Sigmoid colon (tissue), 6 donors: ENCODE measurements at regions not wholly inside any gene's neighbourhood (a gene's known extent, or its start where the extent isn't known, plus 50 kb on each side); places are given as distances from the start of the nearest gene placed in this dataset.

Source experiments
- DNase-seq: peaks from one replicate; pipeline ENCODE4 v3.0.0-alpha.2; 2019
- H3K27ac ChIP-seq, 4 donors: fragments of 200-600 bp; sonication (generic); one replicate each; pipeline ENCODE4 v1.5.1; 2016 to 2019; ENCODE audit warnings: mild to moderate bottlenecking in 1 of 4
- H3K27me3 ChIP-seq, 3 donors: fragments of 200-600 bp; sonication (generic); one replicate each; pipeline ENCODE4 v1.5.1; 2019; ENCODE audit warnings: mild to moderate bottlenecking in 1 of 3
- H3K36me3 ChIP-seq, 4 donors: fragments of 200-600 bp; sonication (generic); one replicate each; pipeline ENCODE4 v1.5.1; 2016 to 2019
- H3K4me1 ChIP-seq, 4 donors: fragments of 200-600 bp; sonication (generic); one replicate each; pipeline ENCODE4 v1.5.1; 2017 to 2019
- H3K4me3 ChIP-seq, 4 donors: fragments of 200-600 bp; sonication (generic); one replicate each; pipeline ENCODE4 v1.5.1; 2017 to 2019; ENCODE audit warnings: mild to moderate bottlenecking in 2 of 4, moderate library complexity in 1 of 4
- H3K9me3 ChIP-seq, 4 donors: fragments of 200-600 bp in 3 of 4; sonication (generic) in 3 of 4; one replicate each; pipeline versions ENCODE4 v1.5.1 to v1.6.1; 2013 to 2019
- CTCF ChIP-seq, 4 experiments: fragments of 450-650 bp in 3 of 4; fragments of 200-600 bp in 1 of 4; IDR thresholded peaks; one replicate each; pipeline ENCODE4 v1.5.1; 2016 to 2019; ENCODE audit warnings: antibody characterized with exemption in 4 of 4, mild to moderate bottlenecking in 3 of 4, moderate library complexity in 2 of 4
- EP300 ChIP-seq, 4 donors: sonication (generic); formaldehyde crosslinking; IDR thresholded peaks; one replicate each; pipeline ENCODE4 v1.6.1; 2017; ENCODE audit warnings: antibody characterized with exemption in 4 of 4
- POLR2A ChIP-seq, 2 donors: fragments of 450-650 bp; IDR thresholded peaks; one replicate each; pipeline ENCODE4 v1.6.1; 2016; ENCODE audit warnings: antibody characterized with exemption in 2 of 2, mild to moderate bottlenecking in 2 of 2, moderate library complexity in 2 of 2
- POLR2AphosphoS5 ChIP-seq, 4 donors: sonication (generic); formaldehyde crosslinking; IDR thresholded peaks; one replicate each; pipeline ENCODE4 v1.6.1; 2017; ENCODE audit warnings: antibody characterized with exemption in 4 of 4
- WGBS, 2 donors: extraction: QIAGEN DNeasy Blood & Tissue Kit; methylation state at CpG; one replicate each; pipeline ENCODE4 v1.1.7; 2013; 5-methylcytosine and 5-hydroxymethylcytosine counted together
- intact Hi-C: fragments of 100-400 bp; cut with DNase I; formaldehyde crosslinking; loops from one replicate; pipeline ENCODE4 v1.15.1; 2023
- donor health status: healthy with polysubstance abuse.
- donor health status: healthy.

DNA sequence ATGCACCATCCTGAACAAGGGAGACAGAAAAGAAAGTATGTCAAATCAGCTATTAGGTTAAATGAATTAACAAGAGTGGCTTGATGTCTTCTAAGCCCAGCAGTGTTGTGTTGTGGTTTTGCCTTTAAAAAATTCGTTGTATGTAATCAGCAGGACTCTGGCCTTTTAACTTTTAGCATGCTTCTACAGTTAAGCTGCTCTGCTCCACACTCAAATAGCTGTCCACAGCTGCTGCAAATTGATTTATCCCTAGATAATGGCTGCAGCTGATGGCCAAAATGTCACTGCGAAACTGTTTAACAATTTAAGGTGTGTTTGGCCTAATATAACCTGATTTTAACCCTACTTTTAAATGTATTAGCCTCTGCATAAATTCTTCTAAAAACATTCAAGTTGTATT lies 85.8 kb downstream of the CXXC4 start:
- WGBS, 2 donors, result 45 to 60% methylated on average over 2 of the region's 2 CpGs
- H3K27ac ChIP-seq, result no peak overlapping the region
- intact Hi-C loops, result no loop called here
- H3K36me3 ChIP-seq, result no peaks in the 10 kb centered on the region
- no peaks in the 10 kb centered on the region for H3K27me3 ChIP-seq
- no peak for TF ChIP-seq POLR2AphosphoS5 (IDR thresholded peaks at IDR 0.05)
- TF ChIP-seq EP300 (IDR thresholded peaks at IDR 0.05), result no peak
- no peaks in the 10 kb centered on the region for H3K4me1 ChIP-seq
- no peaks in the 10 kb centered on the region for H3K9me3 ChIP-seq
- no peak overlapping the region for H3K4me3 ChIP-seq
- no peak for DNase-seq

DNA sequence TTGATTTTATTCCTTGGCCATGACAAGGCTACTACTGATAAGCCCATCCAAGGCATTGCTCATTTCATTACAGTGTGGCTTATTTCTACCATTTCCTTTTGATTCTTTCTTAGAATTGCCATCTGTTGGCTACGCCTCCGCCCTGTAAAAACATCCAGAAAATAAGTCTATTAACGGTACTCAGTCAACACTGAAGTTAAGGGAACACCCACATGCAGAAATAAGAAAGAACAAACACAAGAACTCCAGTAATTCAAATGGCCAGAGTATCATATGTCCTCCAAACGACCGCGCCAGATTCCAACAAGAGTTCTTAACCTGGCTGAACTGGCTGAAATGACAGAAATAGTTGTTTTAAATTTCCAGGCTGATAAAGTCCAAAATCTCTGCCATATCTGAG lies 90.3 kb downstream of the CXXC4 start:
- Histone ChIP-seq H3K27ac (no peak overlapping the region), H3K4me3 (no peak overlapping the region), H3K27me3 (no peaks in the 10 kb centered on the region), H3K4me1 (no peaks in the 10 kb centered on the region), H3K36me3 (no peaks in the 10 kb centered on the region), H3K9me3 (peaks cover 0 to 7% (median 0%) of the 10 kb centered on the region in 4 donors)
- intact Hi-C loops, result no loop called here
- WGBS, 2 donors, result 56 to 72% methylated on average over 6 of the region's 6 CpGs
- TF ChIP-seq POLR2AphosphoS5 (IDR thresholded peaks at IDR 0.05), result no peak
- DNase-seq, result no peak

DNA sequence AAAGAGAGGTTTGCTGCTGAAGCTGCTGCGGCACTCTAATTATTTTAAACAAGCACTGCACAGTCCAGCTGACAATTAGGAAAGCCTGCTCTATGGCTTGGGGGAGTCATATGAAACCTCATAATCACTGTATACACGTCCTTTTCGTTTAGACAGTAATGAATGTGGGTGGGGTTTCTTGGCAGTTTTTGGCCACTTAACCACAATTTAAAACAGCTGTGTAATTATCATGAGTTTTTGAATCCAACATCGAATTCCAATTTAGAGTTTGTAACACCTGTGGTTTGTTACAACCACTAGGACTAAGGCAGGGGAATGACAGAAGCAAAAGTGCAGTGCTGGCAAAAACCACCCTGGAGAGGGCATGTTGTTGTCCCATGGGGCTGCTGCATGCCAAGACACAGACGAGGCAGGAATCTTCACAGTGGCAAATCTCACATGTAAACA lies 99.5 kb downstream of the CXXC4 start:
- 17 to 49% methylated on average over 5 of the region's 5 CpGs for WGBS, 2 donors
- no peak for DNase-seq
- H3K4me3 ChIP-seq, result no peak overlapping the region
- H3K27ac ChIP-seq, result no peak overlapping the region
- no peaks in the 10 kb centered on the region for H3K36me3 ChIP-seq
- peaks cover 0 to 9% (median 2%) of the 10 kb centered on the region in 4 donors for H3K4me1 ChIP-seq
- H3K27me3 ChIP-seq, result no peaks in the 10 kb centered on the region
- H3K9me3 ChIP-seq, result no peaks in the 10 kb centered on the region
- no peak for TF ChIP-seq POLR2AphosphoS5 (IDR thresholded peaks at IDR 0.05)
- no peak for TF ChIP-seq EP300 (IDR thresholded peaks at IDR 0.05)
- no peak for TF ChIP-seq CTCF (IDR thresholded peaks at IDR 0.05)
- TF ChIP-seq POLR2A (IDR thresholded peaks at IDR 0.05), result no peak
- intact Hi-C loops, result no loop called here

DNA sequence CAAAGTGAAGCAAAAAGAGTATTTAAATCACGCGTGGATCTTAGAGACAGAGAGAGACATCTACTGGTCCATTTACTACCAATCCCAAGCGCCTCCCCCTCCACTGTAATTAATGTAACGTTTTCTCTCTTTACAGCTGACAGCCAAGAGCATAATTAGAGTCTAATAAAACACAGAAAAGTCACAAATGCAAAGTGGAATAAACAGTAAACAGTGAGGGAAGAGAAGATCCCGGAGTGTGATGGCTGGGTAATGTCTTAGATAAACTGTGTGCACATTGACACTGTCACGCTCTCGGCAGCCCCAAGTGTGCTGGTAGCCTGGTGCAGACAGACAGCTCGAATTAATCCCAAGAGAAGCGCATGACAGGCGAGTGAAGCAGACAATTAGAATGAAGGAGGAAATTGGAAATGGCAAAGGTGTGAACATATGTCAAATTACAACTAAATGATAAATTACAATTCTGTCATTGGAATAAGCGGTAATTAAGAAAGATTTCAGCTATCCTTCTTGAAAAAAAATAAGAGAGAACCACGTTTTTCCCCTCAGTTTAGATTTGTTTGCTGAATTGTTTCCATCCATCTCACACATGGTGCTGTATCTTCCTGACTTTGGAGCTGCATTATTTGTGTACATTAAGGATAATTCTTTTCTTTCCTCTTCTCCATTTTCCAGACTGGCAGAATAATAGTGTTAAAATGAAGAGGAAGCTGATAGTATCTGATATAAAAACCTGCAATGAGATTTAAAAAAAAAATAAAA lies 100.1 kb downstream of the CXXC4 start:
- Histone ChIP-seq H3K4me3 (no peak overlapping the region), H3K27me3 (no peaks in the 10 kb centered on the region), H3K9me3 (no peaks in the 10 kb centered on the region), H3K27ac (no peak overlapping the region), H3K4me1 (peaks cover 0 to 9% (median 2%) of the 10 kb centered on the region in 4 donors), H3K36me3 (no peaks in the 10 kb centered on the region)
- WGBS, 2 donors, result 55 to 68% methylated on average over 12 of the region's 12 CpGs
- no peak for TF ChIP-seq EP300 (IDR thresholded peaks at IDR 0.05)
- TF ChIP-seq CTCF (IDR thresholded peaks at IDR 0.05), result no peak
- intact Hi-C loops, result no loop called here
- no peak for DNase-seq

GRCh38 chr4:104393655-104394324 lies 100.9 kb downstream of the CXXC4 start:
- H3K27ac ChIP-seq, result no peak overlapping the region
- no peaks in the 10 kb centered on the region for H3K27me3 ChIP-seq
- no peak overlapping the region for H3K4me3 ChIP-seq
- intact Hi-C loops, result no loop called here
- no peak for DNase-seq
- H3K36me3 ChIP-seq, result no peaks in the 10 kb centered on the region
- TF ChIP-seq CTCF (IDR thresholded peaks at IDR 0.05), result no peak
- TF ChIP-seq POLR2A (IDR thresholded peaks at IDR 0.05), result no peak
- no peak for TF ChIP-seq EP300 (IDR thresholded peaks at IDR 0.05)
- TF ChIP-seq POLR2AphosphoS5 (IDR thresholded peaks at IDR 0.05), result no peak
- H3K9me3 ChIP-seq, result no peaks in the 10 kb centered on the region
- H3K4me1 ChIP-seq, result peaks cover 0 to 9% (median 2%) of the 10 kb centered on the region in 4 donors
- 42 to 56% methylated on average over 3 of the region's 3 CpGs for WGBS, 2 donors
